Islet precursor cell (in vitro differentiated cells): ENCODE measurements at regions not wholly inside any gene's neighbourhood (a gene's known extent, or its start where the extent isn't known, plus 50 kb on each side); places are given as distances from the start of the nearest gene placed in this dataset.
"Not testable (repeated sequence)": the region's sequence is repeated elsewhere in the genome, so short reads cannot be mapped to it uniquely, and the experiment has no call there.

Experiments
- DNase-seq: peaks from one replicate; pipeline ENCODE4 v3.0.0-alpha.2; 2018

DNA sequence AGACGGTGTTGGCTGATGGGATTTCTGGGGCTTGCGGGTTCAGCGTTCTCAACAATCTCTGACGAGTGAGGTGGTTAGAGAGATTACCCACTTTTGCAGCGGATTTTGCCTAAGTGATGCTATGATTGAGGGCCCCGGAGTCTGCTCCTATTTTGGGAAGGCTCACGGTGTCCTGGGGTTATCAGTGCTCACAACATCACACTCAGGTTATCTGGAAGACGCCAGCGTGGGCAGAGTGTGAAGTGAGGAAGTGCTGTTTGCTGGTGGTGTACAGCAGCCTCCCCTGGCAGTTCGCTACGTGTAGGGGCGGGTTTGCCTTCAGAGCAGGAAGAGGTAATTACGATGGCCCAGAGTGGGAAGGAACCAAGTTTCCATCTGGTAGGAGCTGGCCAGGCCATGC, 341.2 kb upstream of the IRX2 start:
- DNase-seq: no peak

DNA sequence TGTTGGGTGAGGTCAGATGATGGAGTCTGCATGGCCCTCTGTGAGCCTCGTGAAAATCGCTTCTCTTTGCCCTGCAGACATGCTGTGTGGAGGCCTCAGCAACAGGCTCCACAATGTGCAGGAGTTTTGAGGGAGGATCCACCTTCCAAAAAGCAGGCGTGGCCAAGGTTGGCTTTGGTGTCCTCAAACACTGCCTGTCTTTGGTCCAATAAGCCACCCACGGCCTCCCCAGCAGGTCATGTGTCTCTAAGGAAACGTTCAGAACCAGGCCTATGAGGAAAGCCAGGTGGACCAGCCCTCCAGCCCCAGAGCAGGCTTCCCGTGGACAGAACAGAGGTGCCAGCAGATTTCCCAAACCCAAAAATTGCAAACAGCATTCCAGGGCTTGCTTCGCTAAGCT, 340.7 kb upstream of the IRX2 start:
- DNase-seq: no peak

DNA sequence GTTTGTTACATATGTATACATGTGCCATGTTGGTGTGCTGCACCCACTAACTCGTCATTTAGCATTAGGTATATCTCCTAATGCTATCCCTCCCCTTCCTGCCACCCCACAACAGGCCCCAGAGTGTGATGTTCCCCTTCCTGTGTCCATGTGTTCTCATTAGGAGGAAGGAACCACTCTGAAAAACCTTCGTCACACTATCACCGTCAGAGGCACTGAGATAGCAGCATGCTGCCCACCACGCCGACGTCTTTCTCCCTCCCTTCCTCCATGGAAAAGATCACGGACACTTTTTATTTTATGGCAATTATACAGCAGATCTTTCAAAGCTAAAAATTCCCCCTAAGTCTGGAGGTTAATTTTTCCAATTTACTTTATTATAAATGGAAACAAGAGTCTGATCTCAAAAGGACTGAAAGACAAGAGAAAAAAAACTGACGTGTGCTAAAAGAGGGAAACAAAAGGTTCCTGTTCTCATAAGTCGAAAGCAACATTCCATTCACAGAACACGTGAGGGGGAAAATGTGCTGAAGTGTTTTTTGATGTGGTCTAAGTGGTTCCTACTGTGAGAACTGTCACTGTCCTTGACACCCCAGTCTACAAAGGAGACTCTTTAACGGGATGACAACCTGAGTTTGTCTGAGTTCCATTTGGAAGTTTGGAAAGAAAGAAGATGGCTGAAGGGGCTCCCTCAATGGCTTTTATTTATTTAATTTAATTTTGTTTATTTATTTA, 339.7 kb upstream of the IRX2 start:
- no peak for DNase-seq

DNA sequence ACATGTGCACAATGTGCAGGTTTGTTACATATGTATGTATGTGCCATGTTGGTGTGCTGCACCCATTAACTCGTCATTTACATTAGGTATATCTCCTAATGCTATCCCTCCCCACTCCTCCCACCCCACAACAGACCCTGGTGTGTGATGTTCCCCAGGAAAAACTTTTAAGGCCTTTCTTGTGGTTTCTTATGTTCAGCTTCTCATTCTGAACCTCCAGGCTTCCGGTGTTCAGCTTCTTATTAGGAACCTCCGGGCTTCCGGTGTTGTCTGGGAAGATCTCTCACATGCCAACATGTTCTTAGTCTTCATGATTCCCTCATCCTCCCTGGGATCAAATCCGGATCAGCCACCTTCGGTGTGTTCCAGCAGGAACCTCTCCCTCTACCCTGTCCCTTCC, 338.8 kb upstream of the IRX2 start:
- not testable (repeated sequence) for DNase-seq

DNA sequence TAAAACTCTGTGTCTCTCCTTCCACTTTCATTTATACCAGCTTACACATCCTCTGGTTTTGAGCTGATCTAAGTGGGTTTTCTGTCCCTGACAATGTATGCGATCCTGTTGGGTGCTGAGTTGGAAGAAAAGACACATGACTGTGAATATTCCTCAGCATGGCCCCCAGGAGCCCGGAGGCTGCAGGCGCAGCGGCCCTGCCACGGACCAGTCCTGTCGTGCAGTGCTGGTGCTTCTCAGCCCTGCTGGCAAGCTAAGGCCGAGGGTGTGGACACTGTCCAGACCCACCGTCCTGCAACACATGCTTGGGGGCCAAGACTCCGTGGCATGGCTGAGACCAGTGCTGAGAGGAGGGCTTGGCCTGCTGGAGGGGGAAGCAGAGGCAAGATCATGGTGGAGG, 328.9 kb upstream of the IRX2 start:
- DNase-seq: no peak

DNA sequence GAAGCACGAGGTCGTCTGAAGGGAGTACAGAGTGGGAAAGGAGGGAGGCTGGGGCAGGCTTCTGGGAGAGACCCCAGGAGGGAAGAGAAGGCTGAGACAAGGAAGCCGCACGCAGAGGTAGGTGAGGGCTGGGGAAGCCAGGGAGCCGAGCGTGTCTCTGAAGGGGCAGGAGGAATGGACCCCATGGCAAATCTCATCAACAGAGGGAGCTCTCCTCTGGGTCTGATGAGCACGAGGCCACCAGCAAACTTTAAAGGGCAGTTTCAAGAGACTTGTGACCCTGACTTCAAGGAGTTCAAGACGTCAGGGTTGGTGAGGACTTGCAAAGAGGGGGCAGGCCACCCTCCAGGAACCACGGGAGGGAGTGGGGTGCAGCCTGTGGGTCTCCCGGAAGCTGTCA, 326.2 kb upstream of the IRX2 start:
- DNase-seq: no peak

DNA sequence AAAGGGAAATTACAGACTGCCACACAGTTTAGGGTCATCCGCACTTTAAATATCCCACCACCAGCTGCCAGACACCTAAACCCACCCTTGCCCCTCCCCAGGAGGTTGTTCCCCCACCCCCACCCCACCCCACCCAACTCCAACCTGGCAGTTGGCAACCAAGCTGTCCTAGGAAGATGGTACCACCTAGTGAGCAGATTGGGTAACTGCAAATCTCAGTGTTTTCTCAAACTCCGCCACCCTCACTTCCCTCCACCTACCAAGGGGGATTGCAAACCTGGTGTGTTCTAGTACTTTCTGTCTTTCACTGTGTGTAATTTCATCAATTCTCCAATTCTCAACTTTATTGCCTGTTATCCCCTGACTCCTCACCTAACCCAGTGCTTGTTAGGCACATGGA, 323.8 kb upstream of the IRX2 start:
- no peak for DNase-seq

DNA sequence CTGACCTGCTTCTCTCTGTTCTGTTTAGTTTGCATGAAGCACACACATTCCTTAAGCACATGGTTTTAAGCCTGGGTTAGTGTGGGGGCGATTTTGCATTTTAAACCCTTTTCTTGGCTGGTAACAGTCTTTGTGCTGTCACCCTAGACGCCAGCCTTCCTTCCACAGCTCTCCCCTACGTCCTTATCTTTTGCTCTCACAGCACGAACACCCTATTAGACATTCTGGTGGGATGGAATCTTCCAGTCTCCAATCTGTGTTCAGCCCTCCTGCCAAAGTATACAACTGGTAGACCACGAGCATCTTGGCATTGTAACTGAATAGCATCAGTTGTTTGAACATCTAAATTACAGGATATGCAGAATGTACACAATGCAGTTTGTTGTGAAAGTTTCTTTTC, 316.9 kb upstream of the IRX2 start:
- no peak for DNase-seq

DNA sequence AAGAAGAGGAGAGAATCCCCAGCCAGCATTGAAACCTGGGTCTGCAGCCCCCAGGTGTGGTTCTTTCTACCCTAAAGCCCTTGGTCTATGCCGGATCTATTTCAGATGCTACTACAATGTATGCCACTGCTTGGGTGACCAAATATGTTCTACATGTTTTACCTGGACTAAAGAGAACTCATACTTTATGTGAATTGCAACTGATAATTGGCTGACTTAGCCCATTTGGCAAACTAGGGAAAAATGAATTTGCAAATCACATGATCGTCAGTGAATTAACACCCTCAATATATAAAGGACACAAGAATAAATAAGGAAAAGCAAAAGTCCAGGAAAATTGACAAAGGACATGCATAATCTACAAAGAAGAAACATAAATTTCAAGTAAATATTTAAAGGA, 308.8 kb upstream of the IRX2 start:
- DNase-seq: no peak

DNA sequence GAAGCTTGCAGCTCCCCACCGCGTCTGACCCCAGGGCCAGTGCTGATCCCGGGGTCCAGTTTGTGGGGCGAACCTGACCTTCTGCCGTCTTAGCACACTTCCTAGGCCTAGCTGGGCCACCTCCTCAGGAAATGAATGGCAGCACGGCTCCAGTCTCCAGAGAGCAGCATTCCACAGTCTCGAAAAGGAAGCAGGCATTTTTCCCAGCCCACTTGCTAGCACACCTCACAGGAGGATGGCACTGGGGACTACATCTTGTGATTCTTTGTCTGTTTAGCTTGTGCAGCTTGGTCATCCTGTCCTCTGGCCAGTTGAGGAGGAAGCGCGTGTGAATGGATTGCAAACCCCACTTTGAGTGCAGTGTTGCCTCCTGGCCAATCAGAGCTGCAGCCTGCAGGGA, 308.0 kb upstream of the IRX2 start:
- DNase-seq: no peak

DNA sequence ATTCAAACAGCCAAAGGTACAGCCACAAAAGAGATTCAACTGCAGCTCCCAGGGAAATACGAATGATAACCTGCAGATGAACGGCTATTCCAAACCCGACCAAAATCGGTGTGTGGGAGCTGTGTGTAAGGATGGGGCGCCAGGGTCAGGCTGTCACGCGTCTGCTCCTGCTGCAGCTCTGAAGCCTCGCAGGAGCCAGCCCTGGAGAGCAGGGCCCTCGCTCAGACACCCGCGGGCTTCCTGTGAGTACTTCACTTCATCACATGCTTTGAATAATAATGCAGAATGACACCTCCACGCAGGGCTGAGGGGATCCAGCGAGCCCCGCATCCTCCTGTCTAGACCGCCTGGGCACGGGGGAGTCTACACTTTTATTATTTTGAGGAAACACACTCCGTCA, 307.5 kb upstream of the IRX2 start:
- DNase-seq: no peak

DNA sequence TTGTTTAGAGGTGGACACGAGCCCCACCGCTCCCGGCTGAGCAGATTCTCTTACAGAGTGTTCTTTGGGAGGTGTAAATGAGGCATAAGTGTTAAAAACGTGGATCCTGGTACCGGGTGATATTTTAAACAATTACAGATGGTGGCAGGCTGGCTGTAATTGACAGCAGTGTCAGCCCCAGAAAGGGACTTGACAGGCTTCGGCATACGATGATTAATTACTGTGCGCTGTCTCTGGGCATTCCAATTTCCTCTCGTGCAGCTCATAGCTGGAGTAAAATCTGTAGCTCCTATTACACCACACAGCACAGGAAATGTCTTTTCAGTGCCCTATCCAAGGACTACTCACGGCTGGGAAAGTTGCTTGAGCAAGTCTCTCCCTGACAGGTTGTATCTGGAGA, 305.4 kb upstream of the IRX2 start:
- no peak for DNase-seq

DNA sequence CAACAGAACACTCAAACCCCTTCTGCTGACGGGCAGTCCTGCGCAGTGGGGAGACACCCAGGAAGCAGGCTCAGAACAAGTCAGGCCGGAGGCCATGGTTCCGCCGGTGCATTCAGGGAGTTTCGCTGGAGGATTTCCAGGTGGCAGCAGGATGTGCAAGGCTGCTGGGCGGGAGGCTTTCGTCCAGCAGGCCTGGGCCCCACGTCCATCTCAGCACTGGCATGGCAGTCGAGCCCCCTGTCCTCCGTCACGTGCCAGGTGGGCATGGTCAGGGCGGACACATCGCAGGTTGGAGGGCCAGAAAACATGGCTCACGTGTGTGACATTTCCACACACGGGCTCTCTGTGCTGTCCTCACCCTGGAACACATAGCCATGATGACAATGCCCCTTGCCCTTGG, 299.9 kb upstream of the IRX2 start:
- DNase-seq: no peak

DNA sequence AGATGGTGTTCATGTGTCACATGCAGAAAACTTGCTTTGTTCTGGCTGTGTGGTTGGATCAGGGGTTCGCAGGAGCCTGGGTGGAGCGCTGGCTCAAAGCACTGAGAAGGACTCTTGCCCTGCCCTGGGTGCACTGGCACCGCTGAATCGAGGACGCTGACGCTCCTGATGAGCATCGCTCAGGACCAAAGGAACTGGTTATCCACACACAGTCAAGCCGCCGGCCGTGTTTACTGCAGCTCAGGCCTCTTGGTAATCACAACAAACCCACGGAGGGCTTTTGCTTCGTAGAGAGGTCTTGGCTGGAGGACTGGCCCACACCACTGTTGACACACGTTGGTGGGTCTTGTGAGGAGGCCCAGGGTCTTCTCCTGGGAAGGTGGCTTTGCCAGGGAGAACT, 299.4 kb upstream of the IRX2 start:
- DNase-seq: no peak

DNA sequence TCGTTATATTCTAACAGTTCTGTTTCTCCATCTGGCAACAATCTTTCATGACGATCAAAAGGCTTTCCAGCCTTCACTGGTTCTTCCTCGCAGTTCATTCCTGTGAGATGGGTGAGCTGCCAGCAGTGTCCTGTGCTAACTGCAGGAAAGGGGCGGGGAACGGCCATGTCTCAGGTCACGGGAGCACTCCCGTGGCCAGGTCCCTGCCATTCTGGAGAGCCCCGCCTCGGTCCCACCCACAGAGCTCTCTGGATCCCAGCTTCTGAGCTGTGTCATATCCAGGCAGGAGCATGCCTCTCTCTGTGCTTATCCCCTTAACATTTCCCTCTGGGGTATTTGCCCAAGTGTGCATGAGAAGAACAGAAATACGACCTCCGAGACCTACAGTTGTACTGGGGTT, 297.8 kb upstream of the IRX2 start:
- no peak for DNase-seq

DNA sequence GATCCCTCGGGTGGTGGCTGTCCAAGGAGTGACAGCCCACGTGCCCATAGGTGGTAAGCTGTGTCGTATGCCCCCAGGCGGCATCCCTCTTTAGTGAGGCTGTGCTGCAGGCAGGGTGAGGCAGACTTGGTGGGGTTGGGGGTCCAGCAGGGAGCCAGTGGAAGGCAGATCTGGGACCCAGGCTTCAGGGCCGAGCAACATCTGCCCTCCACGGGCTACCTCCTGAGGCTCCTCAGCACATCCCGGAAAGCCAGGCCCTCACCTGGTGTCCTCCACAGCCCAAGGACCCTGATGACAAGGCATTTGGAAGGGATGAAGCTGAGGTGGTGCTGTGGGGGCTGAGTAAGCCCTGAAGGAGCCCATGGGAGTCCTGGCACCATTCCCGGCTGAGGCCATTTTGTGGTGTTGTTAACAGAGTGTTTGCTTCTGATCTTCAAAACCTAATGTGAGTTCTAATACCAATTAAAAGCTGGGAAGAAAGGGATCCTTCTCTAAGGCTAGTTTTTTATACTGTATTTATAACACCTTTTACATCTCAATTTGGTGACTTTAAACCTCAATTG, 295.8 kb upstream of the IRX2 start:
- DNase-seq: no peak

DNA sequence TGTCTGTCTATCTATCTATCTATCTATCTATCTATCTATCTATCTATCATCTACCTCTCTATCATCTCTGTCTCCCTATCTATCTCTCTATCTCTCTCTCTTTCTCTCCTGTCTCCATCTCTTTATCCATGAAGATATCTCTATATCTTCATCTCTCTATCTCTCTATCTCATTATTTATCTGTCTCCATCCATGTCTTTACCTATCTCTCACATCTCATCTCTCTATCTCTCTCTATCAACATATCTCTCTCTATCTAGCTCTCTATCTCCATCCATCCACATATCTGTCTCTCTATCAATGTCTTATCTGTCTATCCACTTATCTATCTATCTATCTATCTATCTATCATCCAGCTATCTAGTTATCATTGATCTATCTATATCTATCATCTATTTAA, 292.1 kb upstream of the IRX2 start:
- no peak for DNase-seq

DNA sequence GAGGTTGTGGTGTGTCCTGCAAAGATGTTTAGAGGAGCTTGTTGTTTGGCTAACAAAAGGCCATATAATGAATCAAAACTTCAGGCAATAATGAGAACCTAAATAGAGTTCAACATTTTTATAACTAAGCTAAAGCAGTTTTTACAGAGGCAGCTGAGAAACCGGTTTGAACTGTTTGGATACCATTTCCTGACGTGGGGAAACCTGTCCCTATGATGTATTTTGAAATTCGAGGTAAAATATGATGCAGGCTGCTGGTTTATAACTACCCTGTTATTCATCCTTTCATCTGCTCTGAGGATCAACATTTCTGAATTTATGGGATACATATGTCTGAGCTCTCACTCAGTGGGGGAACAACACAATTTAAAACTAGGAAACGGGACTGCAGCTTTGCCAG, 289.5 kb upstream of the IRX2 start:
- DNase-seq: no peak

DNA sequence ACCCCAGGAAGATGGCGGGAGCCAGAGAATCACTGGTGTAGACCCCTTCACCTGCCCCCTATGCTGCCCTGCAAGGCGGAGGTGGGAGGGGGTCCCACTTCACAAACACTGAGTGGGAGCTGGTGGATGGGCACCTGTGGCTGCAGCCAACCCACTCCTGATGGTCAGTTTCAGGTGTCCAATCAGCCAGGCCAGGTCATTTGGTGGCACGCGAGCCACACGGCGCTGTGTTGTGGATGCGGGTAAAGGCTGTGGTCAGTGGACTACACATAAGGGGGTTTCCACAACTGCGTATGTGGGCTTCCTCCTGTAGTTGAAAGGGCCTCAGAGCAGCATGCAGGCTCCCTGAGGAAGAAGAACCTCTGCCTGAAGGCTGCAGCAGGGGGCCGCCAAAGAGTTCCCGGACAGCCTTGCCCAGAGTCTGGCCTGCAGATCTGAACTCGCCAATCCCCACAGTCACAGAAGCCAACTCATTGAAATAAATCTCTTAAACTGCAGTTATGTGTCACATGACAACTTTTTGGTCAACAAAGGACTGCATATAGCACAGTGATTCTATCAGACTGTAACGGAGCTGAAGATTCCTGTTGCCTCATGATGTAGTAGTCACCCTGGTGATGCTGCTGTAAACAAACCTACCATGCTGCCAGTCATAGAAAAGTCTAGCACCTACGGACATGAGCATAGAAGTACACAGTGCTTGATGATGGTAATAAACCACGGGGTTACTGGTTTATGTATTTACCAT, 284.7 kb upstream of the IRX2 start:
- no peak for DNase-seq

DNA sequence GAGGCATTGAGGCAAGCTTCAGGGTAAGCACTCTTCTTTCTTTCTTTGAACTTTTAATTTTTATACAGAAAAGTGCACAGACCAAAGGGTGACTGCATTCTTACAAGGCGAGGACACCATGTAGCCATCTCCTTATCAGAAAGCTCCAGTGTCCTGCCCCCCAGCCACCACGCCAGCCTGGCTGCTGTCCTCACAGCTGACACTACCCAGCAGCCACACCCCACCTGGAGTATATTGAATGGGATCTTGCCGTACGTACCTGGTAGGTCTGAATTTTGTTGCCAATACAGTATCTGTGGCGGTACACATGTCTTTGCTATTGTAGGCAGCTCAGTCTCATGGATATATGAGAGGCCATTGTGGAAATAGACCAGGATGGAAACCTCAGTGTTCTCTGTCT, 284.0 kb upstream of the IRX2 start:
- no peak for DNase-seq

DNA sequence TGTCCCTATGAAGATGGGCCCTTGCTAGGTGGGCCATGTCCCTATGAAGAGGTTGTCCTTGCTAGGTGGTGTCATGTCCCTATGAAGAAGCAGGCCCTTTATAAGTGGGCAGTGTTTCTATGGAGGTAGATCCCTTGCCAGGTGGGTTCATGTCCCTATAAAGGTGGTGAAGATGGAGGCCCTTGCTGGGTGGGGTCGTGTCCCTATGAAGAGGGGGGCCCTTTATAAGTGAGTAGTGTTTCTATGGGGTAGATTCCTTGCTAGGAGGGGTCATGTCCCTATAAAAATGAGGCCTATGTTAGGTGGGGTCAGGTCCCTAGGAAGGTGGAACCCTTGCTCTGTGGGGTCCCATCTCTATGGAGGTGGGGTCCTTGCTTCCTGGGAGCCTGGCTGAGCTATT, 283.4 kb upstream of the IRX2 start:
- no peak for DNase-seq

DNA sequence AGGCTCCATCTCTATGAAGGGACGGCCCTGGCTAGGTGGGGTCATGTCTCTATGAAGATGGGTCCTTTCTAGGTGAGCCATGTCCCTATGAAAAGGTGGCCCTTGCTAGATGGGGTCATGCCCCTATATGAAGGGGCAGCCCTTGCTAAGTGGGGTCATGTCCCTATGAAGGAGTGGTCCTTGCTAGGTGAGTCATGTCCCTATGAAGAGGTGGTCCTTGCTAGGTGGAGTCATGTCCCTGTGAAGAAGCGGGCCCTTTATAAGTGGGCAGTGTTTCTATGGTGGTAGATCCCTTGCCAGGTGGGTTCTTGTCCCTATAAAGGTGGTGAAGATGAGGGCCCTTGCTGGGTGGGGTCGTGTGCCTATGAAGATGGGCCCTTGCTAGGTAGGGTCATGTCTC, 283.0 kb upstream of the IRX2 start:
- no peak for DNase-seq

DNA sequence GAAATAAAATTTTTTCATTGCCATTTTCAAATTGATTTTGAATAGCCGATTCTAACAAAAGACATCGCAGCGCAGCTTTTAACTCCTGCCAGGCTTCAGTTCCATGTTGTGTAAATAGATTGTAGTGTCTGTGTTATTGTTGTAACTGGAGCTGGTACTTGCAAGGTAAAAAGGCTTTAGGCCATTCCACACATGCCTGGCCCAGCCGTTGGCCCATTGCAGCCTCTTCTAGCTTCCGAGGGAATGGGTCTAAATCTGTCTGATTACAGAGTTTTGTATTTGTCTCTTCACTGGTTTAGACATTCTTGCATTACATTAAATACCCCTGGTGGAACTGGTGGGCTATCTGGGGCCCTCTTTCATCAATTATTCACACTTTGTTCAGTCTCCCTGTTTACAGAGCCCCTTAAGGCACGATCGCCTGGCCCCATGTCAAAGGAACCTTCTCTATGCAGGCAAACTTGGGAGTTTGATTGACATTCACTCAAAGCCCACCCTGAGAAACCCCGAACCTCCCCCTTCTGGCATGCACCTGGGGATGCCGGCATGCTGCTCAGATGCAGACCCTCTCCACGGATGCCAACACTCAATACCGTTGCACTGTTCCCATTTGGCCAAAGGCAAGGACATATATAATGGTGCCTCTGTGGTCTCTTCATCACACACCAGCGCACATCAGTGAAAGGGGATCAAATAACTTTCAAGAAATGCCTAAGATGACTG, 281.7 kb upstream of the IRX2 start:
- DNase-seq: no peak

DNA sequence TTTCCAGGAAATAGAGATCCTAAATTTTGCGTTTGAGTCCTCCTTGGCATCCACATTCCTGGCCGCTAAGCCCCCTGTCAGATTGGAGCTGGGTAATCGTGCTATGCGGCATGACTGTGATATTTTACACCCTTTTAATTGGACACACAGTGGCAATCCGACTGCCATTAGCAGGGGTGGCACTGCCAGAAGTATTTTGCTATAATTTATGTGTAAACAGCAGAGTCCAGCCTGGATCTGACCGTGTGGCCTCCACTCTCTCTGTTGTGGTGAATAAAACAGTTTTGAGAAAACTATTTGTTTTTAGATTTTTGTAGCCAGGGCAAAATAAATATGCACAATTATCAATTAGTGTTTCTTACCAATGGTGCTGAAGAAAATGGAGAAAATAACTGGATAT, 281.0 kb upstream of the IRX2 start:
- DNase-seq: no peak
